ENCODE measurements at regions not wholly inside any gene's neighbourhood (a gene's known extent, or its start where the extent isn't known, plus 50 kb on each side); places are given as distances from the start of the nearest gene placed in this dataset.
"Not testable (repeated sequence)": the region's sequence is repeated elsewhere in the genome, so short reads cannot be mapped to it uniquely, and the experiment has no call there.

- intact Hi-C loops (cut with DNase I) = not testable (repeated sequence)
Measured at GRCh38 chr11:87784862-87785261, 390.4 kb downstream of the RAB38 start.

GRCh38 chr11:87780068-87780413 is 395.2 kb downstream of the RAB38 start:
- intact Hi-C loops (cut with DNase I) = no loop called here
- DNase-seq (ENCODE audit: low spot score) = no peak

More at GRCh38 chr11:87784862-87785261, 390.4 kb downstream of the RAB38 start:
- DNase-seq (ENCODE audit: low spot score) = not testable (repeated sequence)

- intact Hi-C loops (cut with DNase I) = no loop called here
- DNase-seq (ENCODE audit: low spot score) = no peak
Measured at GRCh38 chr11:87779276-87780067, 395.8 kb downstream of the RAB38 start.

- DNase-seq (ENCODE audit: low spot score) = no peak
- intact Hi-C loops (cut with DNase I) = no loop called here
Measured at GRCh38 chr11:87778357-87778756, 396.9 kb downstream of the RAB38 start.

- intact Hi-C loops (cut with DNase I) = no loop called here
Measured at GRCh38 chr11:87775036-87775435, 400.2 kb downstream of the RAB38 start.

GRCh38 chr11:87769661-87770060 is 405.6 kb downstream of the RAB38 start:
- DNase-seq (ENCODE audit: low spot score) = no peak
- intact Hi-C loops (cut with DNase I) = no loop called here

More at GRCh38 chr11:87775036-87775435, 400.2 kb downstream of the RAB38 start:
- no peak for DNase-seq (ENCODE audit: low spot score)

GRCh38 chr11:87767615-87768014 is 407.6 kb downstream of the RAB38 start:
- no peak for DNase-seq (ENCODE audit: low spot score)
- intact Hi-C loops (cut with DNase I) = no loop called here

GRCh38 chr11:87764075-87764474 is 411.2 kb downstream of the RAB38 start:
- intact Hi-C loops (cut with DNase I); DNase-seq (ENCODE audit: low spot score): not testable (repeated sequence)

GRCh38 chr11:87754685-87755084 is 420.6 kb downstream of the RAB38 start:
- intact Hi-C loops (cut with DNase I) = no loop called here

GRCh38 chr11:87753143-87753542 is 422.1 kb downstream of the RAB38 start:
- intact Hi-C loops (cut with DNase I) = no loop called here
- no peak for DNase-seq (ENCODE audit: low spot score)

More at GRCh38 chr11:87754685-87755084, 420.6 kb downstream of the RAB38 start:
- DNase-seq (ENCODE audit: low spot score) = no peak

GRCh38 chr11:87743007-87743406 is 432.2 kb downstream of the RAB38 start:
- no peak for DNase-seq (ENCODE audit: low spot score)
- intact Hi-C loops (cut with DNase I) = no loop called here

- DNase-seq (ENCODE audit: low spot score) = no peak
- intact Hi-C loops (cut with DNase I) = no loop called here
Measured at GRCh38 chr11:87740968-87741367, 434.3 kb downstream of the RAB38 start.

GRCh38 chr11:87740451-87740850 is 434.8 kb downstream of the RAB38 start:
- intact Hi-C loops (cut with DNase I) = no loop called here
- DNase-seq (ENCODE audit: low spot score) = no peak

- intact Hi-C loops (cut with DNase I) = no loop called here
- DNase-seq (ENCODE audit: low spot score) = no peak
Measured at GRCh38 chr11:87739766-87740165, 435.5 kb downstream of the RAB38 start.

- intact Hi-C loops (cut with DNase I) = no loop called here
- DNase-seq (ENCODE audit: low spot score) = no peak
Measured at GRCh38 chr11:87739261-87739660, 436.0 kb downstream of the RAB38 start.

GRCh38 chr11:87736928-87737327 is 438.3 kb downstream of the RAB38 start:
- intact Hi-C loops (cut with DNase I) = no loop called here
- no peak for DNase-seq (ENCODE audit: low spot score)

- no peak for DNase-seq (ENCODE audit: low spot score)
- intact Hi-C loops (cut with DNase I) = no loop called here
Measured at GRCh38 chr11:87726506-87726905, 448.7 kb downstream of the RAB38 start.

- intact Hi-C loops (cut with DNase I) = no loop called here
Measured at GRCh38 chr11:87724358-87724757, 450.9 kb downstream of the RAB38 start.

GRCh38 chr11:87722756-87723565 is 452.3 kb downstream of the RAB38 start:
- DNase-seq (ENCODE audit: low spot score) = no peak
- intact Hi-C loops (cut with DNase I) = no loop called here

More at GRCh38 chr11:87724358-87724757, 450.9 kb downstream of the RAB38 start:
- no peak for DNase-seq (ENCODE audit: low spot score)

- DNase-seq (ENCODE audit: low spot score) = no peak
- intact Hi-C loops (cut with DNase I) = no loop called here
Measured at GRCh38 chr11:87719326-87720073, 455.7 kb downstream of the RAB38 start.
